ENCODE measurements at regions not wholly inside any gene's neighbourhood (a gene's known extent, or its start where the extent isn't known, plus 50 kb on each side); places are given as distances from the start of the nearest gene placed in this dataset.
A peak's percentile ranks its signal among the peaks of the same experiment; 100 is the strongest.

GRCh38 chr5:34496701-34497469, 159.2 kb upstream of the RAI14 start:
- no peak for TF ChIP-seq POLR2A (IDR thresholded peaks at IDR 0.05; ENCODE audit: low read depth, low read length)

GRCh38 chr5:34497470-34497808, 158.7 kb upstream of the RAI14 start:
- FAIRE-seq (no peak), DNase-seq (ENCODE audit: insufficient read length, low spot score) (no peak)
- no peak for TF ChIP-seq POLR2A (IDR thresholded peaks at IDR 0.05; ENCODE audit: low read depth, low read length)

More at GRCh38 chr5:34496701-34497469, 159.2 kb upstream of the RAI14 start:
- DNase-seq (ENCODE audit: insufficient read length, low spot score) (no peak), FAIRE-seq (no peak)

- TF ChIP-seq POLR2A (IDR thresholded peaks at IDR 0.05; ENCODE audit: low read depth, low read length) = no peak
- DNase-seq (ENCODE audit: insufficient read length, low spot score) (no peak), FAIRE-seq (no peak)
Observed at GRCh38 chr5:34498572-34498971, 157.6 kb upstream of the RAI14 start.

- no peak for DNase-seq (ENCODE audit: insufficient read length, low spot score)
- FAIRE-seq = peak; percentile 71
- no peak for TF ChIP-seq POLR2A (IDR thresholded peaks at IDR 0.05; ENCODE audit: low read depth, low read length)
Observed at GRCh38 chr5:34499001-34499734, 157.0 kb upstream of the RAI14 start.

- no peak for DNase-seq (ENCODE audit: insufficient read length, low spot score)
- no peak for TF ChIP-seq POLR2A (IDR thresholded peaks at IDR 0.05; ENCODE audit: low read depth, low read length)
- FAIRE-seq = no peak
Observed at GRCh38 chr5:34500236-34500847, 155.8 kb upstream of the RAI14 start.

- DNase-seq (ENCODE audit: insufficient read length, low spot score) = no peak
- FAIRE-seq = no peak
- TF ChIP-seq POLR2A (IDR thresholded peaks at IDR 0.05; ENCODE audit: low read depth, low read length) = no peak
Observed at GRCh38 chr5:34501016-34501415, 155.1 kb upstream of the RAI14 start.

GRCh38 chr5:34501840-34502239, 154.3 kb upstream of the RAI14 start:
- TF ChIP-seq POLR2A (IDR thresholded peaks at IDR 0.05; ENCODE audit: low read depth, low read length) = no peak
- FAIRE-seq (no peak), DNase-seq (ENCODE audit: insufficient read length, low spot score) (no peak)

GRCh38 chr5:34502581-34502980, 153.5 kb upstream of the RAI14 start:
- FAIRE-seq (no peak), DNase-seq (ENCODE audit: insufficient read length, low spot score) (no peak)
- TF ChIP-seq POLR2A (IDR thresholded peaks at IDR 0.05; ENCODE audit: low read depth, low read length) = no peak

GRCh38 chr5:34503379-34504253, 152.5 kb upstream of the RAI14 start:
- FAIRE-seq = no peak

GRCh38 chr5:34504967-34505366, 151.2 kb upstream of the RAI14 start:
- TF ChIP-seq POLR2A (IDR thresholded peaks at IDR 0.05; ENCODE audit: low read depth, low read length) = no peak
- no peak for DNase-seq (ENCODE audit: insufficient read length, low spot score)
- no peak for FAIRE-seq

More at GRCh38 chr5:34503379-34504253, 152.5 kb upstream of the RAI14 start:
- no peak for DNase-seq (ENCODE audit: insufficient read length, low spot score)
- no peak for TF ChIP-seq POLR2A (IDR thresholded peaks at IDR 0.05; ENCODE audit: low read depth, low read length)

GRCh38 chr5:34505731-34506130, 150.4 kb upstream of the RAI14 start:
- FAIRE-seq (no peak), DNase-seq (ENCODE audit: insufficient read length, low spot score) (no peak)
- TF ChIP-seq POLR2A (IDR thresholded peaks at IDR 0.05; ENCODE audit: low read depth, low read length) = no peak

GRCh38 chr5:34507933-34508332, 148.2 kb upstream of the RAI14 start:
- DNase-seq (ENCODE audit: insufficient read length, low spot score) = no peak
- no peak for TF ChIP-seq POLR2A (IDR thresholded peaks at IDR 0.05; ENCODE audit: low read depth, low read length)
- no peak for FAIRE-seq

- FAIRE-seq = no peak
- no peak for TF ChIP-seq POLR2A (IDR thresholded peaks at IDR 0.05; ENCODE audit: low read depth, low read length)
- no peak for DNase-seq (ENCODE audit: insufficient read length, low spot score)
Observed at GRCh38 chr5:34509392-34509791, 146.7 kb upstream of the RAI14 start.

GRCh38 chr5:34510002-34510401, 146.1 kb upstream of the RAI14 start:
- no peak for TF ChIP-seq POLR2A (IDR thresholded peaks at IDR 0.05; ENCODE audit: low read depth, low read length)
- DNase-seq (ENCODE audit: insufficient read length, low spot score) (no peak), FAIRE-seq (no peak)

Data from H54 (cell line).